HUDEP-2 (cell line): ENCODE measurements at regions not wholly inside any gene's neighbourhood (a gene's known extent, or its start where the extent isn't known, plus 50 kb on each side); places are given as distances from the start of the nearest gene placed in this dataset.

ENCODE experiments used
- DNase-seq, 76 experiments: peaks; one replicate each; lab custom pipeline; 2025; ENCODE audit not compliant: unreplicated experiment in 76 of 76; lab: John Stamatoyannopoulos, UW

GRCh38 chrX:79300856-79301255 is 66.3 kb downstream of the ITM2A start:
- no peak for DNase-seq

- no peak for DNase-seq
Measured at GRCh38 chrX:79290596-79290995, 76.5 kb downstream of the ITM2A start.

- no peak for DNase-seq
Measured at GRCh38 chrX:79288733-79289132, 78.4 kb downstream of the ITM2A start.

GRCh38 chrX:79287724-79288123 is 79.4 kb downstream of the ITM2A start:
- no peak for DNase-seq

GRCh38 chrX:79281775-79282174 is 85.4 kb downstream of the ITM2A start:
- no peak for DNase-seq

GRCh38 chrX:79270401-79270800 is 96.7 kb downstream of the ITM2A start:
- DNase-seq: peak in 41 of 76 experiments; percentile 0 to 43 (median 4)

GRCh38 chrX:79268788-79269187 is 98.3 kb downstream of the ITM2A start:
- DNase-seq: no peak

GRCh38 chrX:79266702-79267101 is 100.4 kb downstream of the ITM2A start:
- no peak for DNase-seq

GRCh38 chrX:79263550-79263949 is 103.6 kb downstream of the ITM2A start:
- DNase-seq: no peak

GRCh38 chrX:79259073-79259689 is 108.0 kb downstream of the ITM2A start:
- DNase-seq: peak in 15 of 76 experiments; percentile 0 to 33 (median 3)

GRCh38 chrX:79243691-79244090 is 99.2 kb downstream of the GPR174 start:
- DNase-seq: no peak

GRCh38 chrX:79235899-79236298 is 91.4 kb downstream of the GPR174 start:
- DNase-seq: no peak

- DNase-seq: no peak
Measured at GRCh38 chrX:79231662-79232061, 87.2 kb downstream of the GPR174 start.
